ENCODE measurements at regions not wholly inside any gene's neighbourhood (a gene's known extent, or its start where the extent isn't known, plus 50 kb on each side); places are given as distances from the start of the nearest gene placed in this dataset.

GRCh38 chr13:62960723-62961122 is 1545.1 kb upstream of the PCDH20 start:
- DNase-seq, result no peak

GRCh38 chr13:62933809-62934208 is 1518.2 kb upstream of the PCDH20 start:
- DNase-seq, result no peak

DNA sequence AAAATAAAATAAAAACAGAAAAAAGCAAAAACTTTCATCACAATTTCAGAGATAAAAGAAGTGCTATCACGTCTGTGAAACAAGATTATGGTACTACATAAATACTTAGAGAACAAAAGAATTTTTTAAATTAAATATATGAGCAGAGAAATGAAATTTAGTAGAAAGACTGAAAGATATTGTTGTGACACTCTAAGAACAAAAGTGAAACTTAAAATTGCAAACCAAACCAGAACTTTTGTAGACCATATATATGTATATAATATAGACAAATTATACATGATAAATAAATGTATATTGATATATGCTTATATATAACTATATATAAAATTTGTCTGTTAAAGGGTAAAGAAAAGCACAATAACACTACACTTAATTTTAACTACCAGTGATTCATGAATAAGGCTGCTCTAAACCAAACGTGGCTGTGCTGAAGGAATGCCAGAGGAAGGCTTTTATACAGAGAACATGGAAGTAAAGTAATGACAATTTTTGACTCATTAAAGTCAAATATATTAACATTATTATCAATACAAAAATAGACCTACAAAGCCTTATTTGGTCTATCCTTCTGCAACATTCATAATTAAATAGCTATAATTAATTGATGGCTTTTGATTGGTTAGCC is 1516.7 kb upstream of the PCDH20 start:
- no peak for DNase-seq

GRCh38 chr13:62931853-62932252 is 1516.2 kb upstream of the PCDH20 start:
- no peak for DNase-seq

DNA sequence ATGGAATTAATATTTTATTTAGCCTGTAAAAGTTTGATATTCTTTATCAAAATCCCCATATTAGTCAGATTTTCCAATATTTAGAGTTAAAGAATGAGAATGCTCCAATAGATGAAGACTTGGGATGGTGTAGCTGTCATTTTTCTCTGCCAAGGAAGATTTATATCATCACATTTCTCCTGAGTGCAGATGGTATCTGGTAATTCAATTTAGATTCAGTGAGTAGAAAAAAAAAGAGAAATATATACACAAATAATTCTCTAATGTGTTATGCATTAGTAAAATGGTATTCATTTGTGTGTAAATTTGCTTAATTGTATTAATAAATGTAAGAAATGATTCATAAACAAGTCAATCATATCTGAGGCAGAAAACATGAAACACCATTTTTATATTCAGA is 1508.7 kb upstream of the PCDH20 start:
- no peak for DNase-seq

DNA sequence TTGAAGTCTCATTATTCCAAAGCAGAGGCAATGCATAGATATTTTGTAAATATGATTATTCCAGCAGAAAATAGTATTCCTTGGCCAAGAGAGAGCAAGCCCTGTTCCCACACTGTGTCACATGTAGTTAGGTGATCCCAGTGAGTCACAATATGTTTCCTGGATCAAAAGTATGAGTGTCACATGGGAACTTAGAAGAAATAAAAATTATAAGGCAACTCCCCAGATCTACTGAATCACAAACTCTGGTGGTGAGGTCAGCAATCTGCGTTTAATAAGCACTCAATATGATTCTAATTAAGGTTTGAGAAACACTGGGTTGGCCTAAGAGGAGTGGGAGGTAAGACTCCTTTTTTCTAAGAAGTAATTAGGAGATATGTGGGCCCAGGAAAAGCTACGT is 1504.5 kb upstream of the PCDH20 start:
- DNase-seq, result no peak

GRCh38 chr13:62919491-62919890 is 1503.8 kb upstream of the PCDH20 start:
- no peak for DNase-seq

GRCh38 chr13:62910541-62911060 is 1495.0 kb upstream of the PCDH20 start:
- DNase-seq, result no peak

DNA sequence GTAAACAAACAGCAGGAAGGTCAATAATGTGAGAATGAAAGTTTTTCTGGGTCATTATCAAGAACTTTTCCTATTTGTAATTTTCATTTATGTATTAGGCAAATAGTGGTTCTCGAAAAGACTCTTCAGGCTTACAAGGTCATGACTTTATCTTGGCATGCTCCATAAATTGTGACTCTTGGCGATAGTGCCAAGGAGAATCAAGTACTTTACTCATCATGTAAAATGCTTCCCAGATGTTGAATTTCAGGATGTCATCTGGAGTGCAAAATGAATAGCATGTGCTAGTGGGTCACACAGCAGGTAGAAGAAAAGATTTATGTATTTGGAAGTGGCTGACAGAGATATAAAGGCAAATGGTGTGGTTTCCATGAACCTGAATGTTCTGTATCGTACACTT is 1492.7 kb upstream of the PCDH20 start:
- no peak for DNase-seq

- DNase-seq, result no peak
Observed at GRCh38 chr13:62906896-62907295, 1491.2 kb upstream of the PCDH20 start.

DNA sequence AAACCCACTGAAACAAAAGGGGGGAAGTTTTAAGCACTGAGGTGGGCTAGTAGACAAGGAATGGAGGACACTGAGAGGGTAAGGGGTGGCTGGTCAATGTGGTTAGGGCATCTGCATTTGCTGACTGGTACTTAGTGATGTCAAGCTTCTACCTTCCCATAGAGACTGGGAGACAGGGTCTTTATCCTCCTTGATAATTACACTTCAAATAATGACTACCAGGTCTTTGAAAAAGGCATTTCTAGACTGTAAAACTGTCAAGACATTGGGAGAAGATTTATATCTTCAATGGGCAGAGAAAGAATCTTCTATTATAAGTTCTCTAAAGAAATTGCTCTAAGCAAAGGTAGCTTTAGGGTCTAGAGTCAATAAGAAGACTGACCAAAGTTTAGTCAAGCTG is 1490.8 kb upstream of the PCDH20 start:
- DNase-seq, result no peak

DNA sequence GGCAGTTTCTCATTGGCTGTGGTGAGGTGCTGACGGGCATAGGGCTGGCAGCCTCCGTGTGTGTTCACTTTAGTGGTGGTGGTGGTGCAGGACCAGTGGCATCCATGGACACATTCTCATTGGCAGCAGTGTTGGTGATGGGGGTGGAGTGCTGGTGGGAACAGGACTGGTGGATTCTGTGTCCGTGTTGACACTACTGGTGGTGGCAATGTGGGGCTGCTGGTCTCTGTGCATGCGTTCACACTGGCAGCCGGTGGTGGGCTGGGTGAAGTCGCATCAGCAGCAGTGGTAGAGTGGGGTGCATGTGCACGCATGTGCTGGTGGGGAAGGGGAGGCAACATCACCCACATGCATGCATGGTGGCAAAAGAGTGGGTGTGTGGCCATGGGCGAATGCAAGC is 1471.4 kb upstream of the PCDH20 start:
- DNase-seq, result no peak

GRCh38 chr13:62879071-62879470 is 1463.4 kb upstream of the PCDH20 start:
- DNase-seq, result no peak

GRCh38 chr13:62875118-62875640 is 1459.5 kb upstream of the PCDH20 start:
- no peak for DNase-seq

DNA sequence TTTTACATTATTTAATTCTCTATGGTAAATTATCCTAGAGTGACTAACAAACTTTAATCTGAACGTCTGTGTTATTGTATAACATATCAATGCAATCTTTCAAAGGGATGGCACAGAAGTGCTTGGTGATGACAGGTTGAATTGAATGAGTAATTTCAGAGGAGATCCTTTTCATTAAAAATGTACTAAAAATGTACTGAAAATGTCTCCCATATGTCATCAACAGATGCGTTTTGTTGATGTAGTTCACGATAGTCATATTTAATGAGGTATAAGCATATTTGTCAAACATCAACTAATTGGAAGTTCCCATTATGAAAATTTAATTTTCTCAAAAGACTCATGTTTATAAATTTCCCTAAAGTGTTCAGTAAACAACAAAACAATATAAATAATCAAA is 1434.7 kb upstream of the PCDH20 start:
- DNase-seq, result no peak

GRCh38 chr13:62847520-62847919 is 1431.9 kb upstream of the PCDH20 start:
- DNase-seq, result no peak

GRCh38 chr13:62846302-62846701 is 1430.7 kb upstream of the PCDH20 start:
- no peak for DNase-seq

- DNase-seq, result no peak
Observed at GRCh38 chr13:62839338-62839737, 1423.7 kb upstream of the PCDH20 start.

DNA sequence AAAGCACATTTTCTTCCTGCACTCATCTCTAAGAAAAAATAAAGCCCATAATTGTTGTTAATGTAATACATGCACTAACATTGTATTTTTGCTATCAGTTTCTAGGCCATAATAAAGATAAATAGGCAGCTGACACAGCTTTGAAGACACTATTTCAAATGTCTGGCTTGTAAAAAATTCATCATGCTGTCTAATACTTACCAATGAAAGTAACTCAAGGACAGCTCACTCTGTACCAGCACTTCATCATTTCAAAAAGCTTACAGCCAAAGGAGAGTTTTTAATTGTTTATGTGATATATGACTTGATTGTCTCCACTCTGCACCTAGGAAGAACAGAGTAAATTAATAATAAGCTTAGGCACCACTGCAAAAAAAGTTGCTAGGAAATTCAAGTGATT is 1423.3 kb upstream of the PCDH20 start:
- DNase-seq, result no peak

DNA sequence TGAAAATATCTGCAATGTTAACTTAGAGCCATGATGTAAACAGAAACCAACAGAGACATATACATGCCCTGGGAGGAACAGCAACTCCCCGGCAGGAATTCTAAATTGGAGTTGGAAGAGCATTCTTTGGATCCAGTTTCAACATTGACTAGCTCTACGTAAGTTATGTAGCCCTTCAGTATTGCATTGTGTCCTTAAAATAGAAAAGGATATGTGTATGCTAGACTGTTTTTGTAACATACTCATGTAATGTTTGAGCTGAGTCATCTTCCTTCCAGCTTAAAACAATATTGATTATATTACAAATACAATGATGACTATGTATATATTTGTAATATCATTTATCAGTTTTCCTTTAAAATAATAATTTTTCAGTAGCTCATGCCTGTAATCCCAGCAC is 1422.2 kb upstream of the PCDH20 start:
- no peak for DNase-seq

- DNase-seq, result no peak
Observed at GRCh38 chr13:62829486-62829885, 1413.8 kb upstream of the PCDH20 start.

DNA sequence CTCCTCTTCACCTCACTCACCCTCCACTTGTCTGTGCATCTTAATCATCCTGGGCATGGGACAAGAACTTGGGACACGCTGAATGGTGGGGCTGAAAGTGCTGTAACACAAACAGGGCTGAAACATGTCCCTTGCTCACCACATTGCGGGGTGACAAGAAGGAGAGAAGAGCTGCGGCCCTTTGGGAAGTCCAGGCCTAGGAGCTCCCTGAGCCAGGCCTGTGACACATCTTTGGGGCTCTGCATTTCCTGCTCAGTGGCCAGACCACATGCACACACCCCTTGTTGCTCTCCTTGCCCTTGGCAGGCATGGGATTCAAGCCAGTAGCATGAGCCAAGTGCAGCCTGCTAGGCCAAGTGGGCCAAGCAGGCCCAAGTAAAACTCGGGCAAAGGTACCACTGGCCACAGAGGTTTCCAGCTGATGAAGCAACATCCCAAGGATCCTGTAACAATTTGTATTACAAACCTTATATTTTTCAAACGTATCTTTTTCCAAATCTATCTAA is 1384.3 kb upstream of the PCDH20 start:
- no peak for DNase-seq

DNA sequence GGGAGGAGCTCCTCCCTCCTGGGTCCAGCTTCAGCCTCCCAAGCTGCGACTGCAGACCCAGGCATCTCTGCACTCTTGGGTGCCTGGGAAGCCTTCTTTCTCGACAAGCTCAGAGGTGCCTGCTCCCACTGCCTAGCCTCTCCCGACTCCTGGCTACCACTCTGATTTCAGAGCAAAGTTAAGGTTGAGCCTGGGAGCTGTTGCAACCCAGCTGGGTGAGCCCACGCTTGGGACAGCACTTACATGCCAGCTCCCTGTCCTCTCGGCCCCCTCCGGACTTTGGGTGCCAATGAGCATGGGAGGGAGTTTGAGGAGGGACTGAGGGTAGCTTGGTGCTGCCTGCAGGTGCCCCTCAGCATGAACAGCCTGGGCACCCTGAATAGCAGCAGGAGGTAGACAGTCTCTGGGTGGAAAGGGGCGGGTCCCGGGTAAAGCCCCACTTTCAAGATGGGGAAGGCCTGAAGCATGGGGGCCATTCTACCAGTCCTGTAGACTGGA is 1383.4 kb upstream of the PCDH20 start:
- no peak for DNase-seq

DNA sequence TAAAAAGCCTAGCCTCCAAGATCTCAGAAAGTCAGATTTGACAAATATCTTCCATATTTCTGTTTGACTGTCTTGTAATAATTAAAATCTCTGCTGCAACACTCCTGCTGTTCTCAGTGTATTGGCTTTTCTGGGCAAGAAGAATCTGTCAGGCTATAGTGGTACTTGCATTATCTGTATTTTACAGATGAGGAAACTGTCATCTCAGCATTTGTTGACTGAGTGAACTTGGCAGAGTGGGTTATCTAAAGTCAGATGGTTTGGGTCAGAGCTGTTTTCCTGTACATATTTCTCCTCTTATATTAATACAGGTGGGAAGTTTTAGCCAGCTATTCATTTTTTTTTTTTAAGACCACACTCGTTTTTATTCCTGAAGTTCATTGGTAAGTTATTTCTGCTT is 1378.2 kb upstream of the PCDH20 start:
- DNase-seq, result no peak

DNA sequence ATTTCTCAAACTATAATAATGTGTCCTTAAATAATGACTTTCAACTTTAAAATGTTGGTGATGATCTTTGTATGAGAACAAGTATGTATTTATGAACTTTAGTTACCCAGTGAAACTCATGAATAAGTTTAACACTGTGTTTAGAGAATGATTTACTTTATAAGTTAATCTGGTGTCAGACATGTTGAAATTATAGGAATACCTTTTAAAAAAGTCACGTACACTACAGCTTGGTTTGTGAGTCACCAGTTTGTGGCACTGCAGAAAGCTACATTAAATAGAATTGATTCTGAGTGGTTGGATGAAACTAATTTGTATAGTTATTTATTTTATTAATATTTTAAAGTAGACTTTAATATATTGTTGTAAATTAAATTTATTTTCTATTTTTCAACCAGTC is 1366.2 kb upstream of the PCDH20 start:
- DNase-seq, result no peak
